Neural progenitor cell (in vitro differentiated cells): ENCODE measurements at regions not wholly inside any gene's neighbourhood (a gene's known extent, or its start where the extent isn't known, plus 50 kb on each side); places are given as distances from the start of the nearest gene placed in this dataset.

Source experiments
- DNase-seq: peaks from one replicate; pipeline ENCODE4 v3.0.0-alpha.2; 2016; ENCODE audit warnings: low spot score
- H2AFZ ChIP-seq: fragments of 200-600 bp; sonication (generic); replicated peaks from 2 replicates; pipeline ENCODE4 v1.6.1; 2016; ENCODE audit warnings: antibody characterized with exemption
- H3F3A ChIP-seq: fragments of 200-600 bp; sonication (generic); 2 replicates; pipeline ENCODE4 v1.6.1; 2016; ENCODE audit warnings: antibody characterized with exemption, low read depth
- H3K27ac ChIP-seq: fragments of 200-600 bp; sonication (generic); 2 replicates; pipeline ENCODE4 v1.5.1; 2016; ENCODE audit warnings: mild to moderate bottlenecking
- H3K27me3 ChIP-seq: fragments of 200-600 bp; sonication (generic); 2 replicates; pipeline ENCODE4 v1.6.1; 2016; ENCODE audit warnings: mild to moderate bottlenecking, moderate library complexity
- H3K36me3 ChIP-seq: fragments of 200-600 bp; sonication (generic); 2 replicates; pipeline ENCODE4 v1.5.1; 2016
- H3K4me1 ChIP-seq: fragments of 200-600 bp; sonication (generic); 2 replicates; pipeline ENCODE4 v1.6.1; 2016; ENCODE audit warnings: mixed run types
- H3K4me2 ChIP-seq: fragments of 200-600 bp; sonication (generic); 2 replicates; pipeline ENCODE4 v1.6.1; 2016
- H3K4me3 ChIP-seq: fragments of 200-600 bp; sonication (generic); 2 replicates; pipeline ENCODE4 v1.5.1; 2016
- H3K79me2 ChIP-seq: fragments of 200-600 bp; sonication (generic); 2 replicates; pipeline ENCODE4 v1.6.1; 2016; ENCODE audit warnings: low read depth
- H3K9ac ChIP-seq: fragments of 200-600 bp; sonication (generic); 2 replicates; pipeline ENCODE4 v1.6.1; 2016
- H3K9me3 ChIP-seq: fragments of 200-600 bp; sonication (generic); 2 replicates; pipeline ENCODE4 v1.5.1; 2016; ENCODE audit warnings: low read depth
- H4K20me1 ChIP-seq: fragments of 200-600 bp; sonication (generic); 2 replicates; pipeline ENCODE4 v1.6.1; 2016; ENCODE audit warnings: low read depth
- H3K27ac Mint-ChIP-seq: 3 replicates; pipeline ENCODE4 v1.8.0; 2021; ENCODE audit warnings: mixed read lengths
- H3K27me3 Mint-ChIP-seq: 2 replicates; pipeline ENCODE4 v1.8.0; 2022; ENCODE audit warnings: low read depth, mild to moderate bottlenecking, inconsistent platforms, moderate library complexity, mixed read lengths; ENCODE audit not compliant: insufficient read depth
- H3K36me3 Mint-ChIP-seq: 3 replicates; pipeline ENCODE4 v1.8.0; 2021; ENCODE audit warnings: mixed read lengths
- H3K4me1 Mint-ChIP-seq: 3 replicates; pipeline ENCODE4 v1.8.0; 2021; ENCODE audit warnings: mixed read lengths
- H3K4me3 Mint-ChIP-seq: 3 replicates; pipeline ENCODE4 v1.8.0; 2021; ENCODE audit warnings: mild to moderate bottlenecking, moderate library complexity, mixed read lengths
- H3K9me3 Mint-ChIP-seq: 3 replicates; pipeline ENCODE4 v1.8.0; 2020; ENCODE audit warnings: mixed read lengths
- EZH2 ChIP-seq: fragments of 200-600 bp; sonication (generic); IDR thresholded peaks from 2 replicates; pipeline ENCODE4 v1.6.1; 2017; ENCODE audit warnings: antibody characterized with exemption, mild to moderate bottlenecking, moderate library complexity
- EZH2phosphoT487 ChIP-seq: fragments of 200-600 bp; sonication (generic); IDR thresholded peaks from 2 replicates; pipeline ENCODE4 v1.6.1; 2017; ENCODE audit warnings: antibody characterized with exemption
- TF ChIP-seq, protein P1 (sequence below): fragments of 200-600 bp; sonication (generic); IDR thresholded peaks from 2 replicates; pipeline ENCODE4 v1.5.1; 2017; ENCODE audit warnings: antibody characterized with exemption, mild to moderate bottlenecking

- H3K27ac ChIP-seq: no peak overlapping the region
These were observed 65.4 kb downstream of the NKX6-1 start for GRCh38 chr4:84433633-84434222.

GRCh38 chr4:84432713-84433112 is 66.4 kb downstream of the NKX6-1 start:
- Mint-ChIP-seq H3K27ac (no peak overlapping the region), H3K27me3 (no peaks in the 10 kb centered on the region), H3K4me3 (no peak overlapping the region), H3K4me1 (no peaks in the 10 kb centered on the region), H3K9me3 (no peaks in the 10 kb centered on the region), H3K36me3 (no peaks in the 10 kb centered on the region)
- Histone ChIP-seq H3K9ac (no peak overlapping the region), H3K4me2 (no peak overlapping the region), H2AFZ (no peak overlapping the region), H3K27me3 (peaks cover 3% of the 10 kb centered on the region), H3F3A (no peaks in the 10 kb centered on the region), H3K36me3 (no peaks in the 10 kb centered on the region), H3K79me2 (no peaks in the 10 kb centered on the region), H4K20me1 (no peaks in the 10 kb centered on the region), H3K27ac (no peak overlapping the region), H3K9me3 (no peaks in the 10 kb centered on the region), H3K4me3 (no peak overlapping the region), H3K4me1 (peaks cover 5% of the 10 kb centered on the region)
- DNase-seq: no peak
- no peak for TF ChIP-seq EZH2
- no peak for TF ChIP-seq EZH2phosphoT487
- TF ChIP-seq, protein P1, sequence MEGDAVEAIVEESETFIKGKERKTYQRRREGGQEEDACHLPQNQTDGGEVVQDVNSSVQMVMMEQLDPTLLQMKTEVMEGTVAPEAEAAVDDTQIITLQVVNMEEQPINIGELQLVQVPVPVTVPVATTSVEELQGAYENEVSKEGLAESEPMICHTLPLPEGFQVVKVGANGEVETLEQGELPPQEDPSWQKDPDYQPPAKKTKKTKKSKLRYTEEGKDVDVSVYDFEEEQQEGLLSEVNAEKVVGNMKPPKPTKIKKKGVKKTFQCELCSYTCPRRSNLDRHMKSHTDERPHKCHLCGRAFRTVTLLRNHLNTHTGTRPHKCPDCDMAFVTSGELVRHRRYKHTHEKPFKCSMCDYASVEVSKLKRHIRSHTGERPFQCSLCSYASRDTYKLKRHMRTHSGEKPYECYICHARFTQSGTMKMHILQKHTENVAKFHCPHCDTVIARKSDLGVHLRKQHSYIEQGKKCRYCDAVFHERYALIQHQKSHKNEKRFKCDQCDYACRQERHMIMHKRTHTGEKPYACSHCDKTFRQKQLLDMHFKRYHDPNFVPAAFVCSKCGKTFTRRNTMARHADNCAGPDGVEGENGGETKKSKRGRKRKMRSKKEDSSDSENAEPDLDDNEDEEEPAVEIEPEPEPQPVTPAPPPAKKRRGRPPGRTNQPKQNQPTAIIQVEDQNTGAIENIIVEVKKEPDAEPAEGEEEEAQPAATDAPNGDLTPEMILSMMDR: no peak

More at GRCh38 chr4:84433633-84434222, 65.4 kb downstream of the NKX6-1 start:
- Mint-ChIP-seq H3K27me3 (no peaks in the 10 kb centered on the region), H3K4me3 (no peak overlapping the region), H3K36me3 (no peaks in the 10 kb centered on the region), H3K4me1 (no peaks in the 10 kb centered on the region), H3K27ac (no peak overlapping the region), H3K9me3 (no peaks in the 10 kb centered on the region)
- DNase-seq: no peak
- H3K79me2 ChIP-seq: no peaks in the 10 kb centered on the region
- H3K4me1 ChIP-seq: peaks cover 5% of the 10 kb centered on the region
- H3K36me3 ChIP-seq: no peaks in the 10 kb centered on the region
- H3K27me3 ChIP-seq: peaks cover 3% of the 10 kb centered on the region
- H3K4me2 ChIP-seq: no peak overlapping the region
- H3K9ac ChIP-seq: no peak overlapping the region
- no peaks in the 10 kb centered on the region for H3K9me3 ChIP-seq
- no peak overlapping the region for H2AFZ ChIP-seq
- H3F3A ChIP-seq: no peaks in the 10 kb centered on the region
- H4K20me1 ChIP-seq: no peaks in the 10 kb centered on the region
- TF ChIP-seq EZH2phosphoT487: no peak
- TF ChIP-seq, protein P1: no peak
- no peak overlapping the region for H3K4me3 ChIP-seq

DNA sequence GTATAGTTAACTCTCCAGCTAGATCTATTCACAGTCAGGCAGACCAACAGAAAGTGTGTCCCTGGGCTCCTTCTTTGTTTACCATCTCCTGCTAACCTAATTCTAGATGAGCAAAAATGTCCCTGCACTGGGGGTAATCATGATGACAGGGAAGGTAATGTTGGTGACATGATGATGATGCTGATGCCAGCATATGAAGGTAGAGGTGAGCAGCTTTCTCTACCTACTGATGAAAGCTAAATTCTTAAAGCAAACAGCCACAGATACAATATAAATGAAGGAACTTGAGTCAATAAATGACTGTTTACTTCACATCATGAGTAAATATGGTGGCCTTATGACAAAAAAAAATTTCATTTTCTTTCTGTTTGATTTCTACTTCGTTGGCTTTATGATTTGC is 78.5 kb downstream of the NKX6-1 start:
- Mint-ChIP-seq H3K9me3 (peaks cover 12% of the 10 kb centered on the region), H3K27me3 (peaks cover 3% of the 10 kb centered on the region), H3K36me3 (no peaks in the 10 kb centered on the region), H3K4me3 (no peak overlapping the region), H3K4me1 (peaks cover 19% of the 10 kb centered on the region), H3K27ac (no peak overlapping the region)
- Histone ChIP-seq H3K4me1 (peaks cover 14% of the 10 kb centered on the region), H3K9me3 (no peaks in the 10 kb centered on the region), H3K9ac (no peak overlapping the region), H2AFZ (no peak overlapping the region), H3K4me3 (no peak overlapping the region), H3K36me3 (no peaks in the 10 kb centered on the region), H4K20me1 (no peaks in the 10 kb centered on the region), H3K79me2 (no peaks in the 10 kb centered on the region), H3K27me3 (no peaks in the 10 kb centered on the region), H3F3A (no peaks in the 10 kb centered on the region), H3K4me2 (no peak overlapping the region), H3K27ac (no peak overlapping the region)
- no peak for DNase-seq
- TF ChIP-seq, protein P1: no peak
- TF ChIP-seq EZH2: no peak
- no peak for TF ChIP-seq EZH2phosphoT487
